Ammon's horn (tissue), 1 donor: ENCODE measurements at regions not wholly inside any gene's neighbourhood (a gene's known extent, or its start where the extent isn't known, plus 50 kb on each side); places are given as distances from the start of the nearest gene placed in this dataset.
A peak's percentile ranks its signal among the peaks of the same experiment; 100 is the strongest.
"Not testable (repeated sequence)": the region's sequence is repeated elsewhere in the genome, so short reads cannot be mapped to it uniquely, and the experiment has no call there.

Experiments
- DNase-seq: peaks from one replicate; pipeline ENCODE4 v3.0.0-alpha.2; 2016; ENCODE audit warnings: low spot score

- DNase-seq: no peak
Observed at GRCh38 chr5:125950012-125950615, 473.1 kb upstream of the GRAMD2B start.

- DNase-seq: no peak
Observed at GRCh38 chr5:125961150-125961549, 462.1 kb upstream of the GRAMD2B start.

GRCh38 chr5:125965577-125965976, 457.6 kb upstream of the GRAMD2B start:
- DNase-seq: no peak

- no peak for DNase-seq
Observed at GRCh38 chr5:125967576-125967975, 455.6 kb upstream of the GRAMD2B start.

GRCh38 chr5:125969011-125969813, 454.0 kb upstream of the GRAMD2B start:
- no peak for DNase-seq

- DNase-seq: no peak
Observed at GRCh38 chr5:125969814-125970171, 453.4 kb upstream of the GRAMD2B start.

- no peak for DNase-seq
Observed at GRCh38 chr5:125970631-125971307, 452.4 kb upstream of the GRAMD2B start.

GRCh38 chr5:125972706-125973105, 450.5 kb upstream of the GRAMD2B start:
- DNase-seq: no peak

- DNase-seq: no peak
Observed at GRCh38 chr5:125974679-125975078, 448.5 kb upstream of the GRAMD2B start.

- DNase-seq: no peak
Observed at GRCh38 chr5:125976421-125977000, 446.7 kb upstream of the GRAMD2B start.

- DNase-seq: no peak
Observed at GRCh38 chr5:125978015-125978414, 445.2 kb upstream of the GRAMD2B start.

GRCh38 chr5:125979636-125980035, 443.6 kb upstream of the GRAMD2B start:
- DNase-seq: no peak

- no peak for DNase-seq
Observed at GRCh38 chr5:125981016-125981415, 442.2 kb upstream of the GRAMD2B start.

- no peak for DNase-seq
Observed at GRCh38 chr5:125987677-125988255, 435.4 kb upstream of the GRAMD2B start.

GRCh38 chr5:125992050-125992449, 431.2 kb upstream of the GRAMD2B start:
- DNase-seq: no peak

- DNase-seq: not testable (repeated sequence)
Observed at GRCh38 chr5:125999271-126000030, 423.8 kb upstream of the GRAMD2B start.

- no peak for DNase-seq
Observed at GRCh38 chr5:126000507-126000906, 422.7 kb upstream of the GRAMD2B start.

GRCh38 chr5:126002222-126002897, 420.8 kb upstream of the GRAMD2B start:
- peak; percentile 71 for DNase-seq

GRCh38 chr5:126003309-126003708, 419.9 kb upstream of the GRAMD2B start:
- DNase-seq: peak; percentile 65

- no peak for DNase-seq
Observed at GRCh38 chr5:126004636-126005035, 418.6 kb upstream of the GRAMD2B start.

GRCh38 chr5:126007841-126008240, 415.4 kb upstream of the GRAMD2B start:
- no peak for DNase-seq
